Ammon's horn (tissue), 1 donor: ENCODE measurements at regions not wholly inside any gene's neighbourhood (a gene's known extent, or its start where the extent isn't known, plus 50 kb on each side); places are given as distances from the start of the nearest gene placed in this dataset.

Source experiments
- DNase-seq: peaks from one replicate; pipeline ENCODE4 v3.0.0-alpha.2; 2016; ENCODE audit warnings: low spot score

DNA sequence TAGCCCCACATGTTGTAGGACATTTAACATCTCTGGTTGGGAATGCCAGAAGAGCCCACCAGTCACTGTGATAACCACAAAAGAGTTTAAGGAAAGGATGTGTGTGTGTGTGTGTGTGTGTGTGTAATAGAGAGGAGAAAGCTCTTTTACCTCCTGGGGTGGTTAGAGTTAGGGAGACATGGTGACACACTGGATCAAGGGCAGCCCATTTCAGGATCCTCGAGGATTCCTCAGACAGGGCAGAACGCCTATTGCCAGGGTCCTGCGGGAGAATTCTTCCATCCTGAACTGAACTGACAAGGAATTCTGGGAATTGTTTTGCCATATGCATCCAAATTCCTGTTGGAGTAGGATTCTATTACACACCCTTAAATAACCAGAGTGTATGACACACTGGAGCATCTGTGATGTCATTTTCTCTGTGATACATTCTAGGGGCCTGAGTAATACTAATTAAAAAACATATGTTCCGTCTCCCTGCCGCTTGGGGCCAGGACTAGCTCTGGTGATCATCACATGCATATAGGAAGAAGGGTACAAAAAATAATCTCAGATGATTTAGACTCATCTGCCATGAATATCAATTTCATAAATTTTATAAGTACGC is 156.4 kb upstream of the MMADHC start:
- no peak for DNase-seq

DNA sequence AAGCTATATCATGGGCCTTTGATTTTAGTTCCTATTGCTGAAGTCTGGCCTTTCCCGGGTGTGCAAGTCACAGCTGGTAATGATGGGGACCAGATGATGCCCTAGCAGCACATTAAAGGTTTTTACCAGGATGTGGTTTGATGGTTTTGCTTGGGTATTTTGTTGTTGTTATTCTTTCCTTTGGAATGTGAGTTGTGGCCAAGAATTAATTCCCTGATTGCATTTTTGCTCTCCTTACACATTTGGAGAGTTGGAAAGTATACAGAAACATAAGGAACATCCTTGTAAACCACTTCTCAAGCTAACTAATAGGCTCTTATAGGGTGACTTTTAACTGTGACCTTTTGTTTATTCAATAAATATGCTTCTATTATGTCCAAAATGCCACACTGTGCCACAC is 154.1 kb upstream of the MMADHC start:
- DNase-seq, result no peak

DNA sequence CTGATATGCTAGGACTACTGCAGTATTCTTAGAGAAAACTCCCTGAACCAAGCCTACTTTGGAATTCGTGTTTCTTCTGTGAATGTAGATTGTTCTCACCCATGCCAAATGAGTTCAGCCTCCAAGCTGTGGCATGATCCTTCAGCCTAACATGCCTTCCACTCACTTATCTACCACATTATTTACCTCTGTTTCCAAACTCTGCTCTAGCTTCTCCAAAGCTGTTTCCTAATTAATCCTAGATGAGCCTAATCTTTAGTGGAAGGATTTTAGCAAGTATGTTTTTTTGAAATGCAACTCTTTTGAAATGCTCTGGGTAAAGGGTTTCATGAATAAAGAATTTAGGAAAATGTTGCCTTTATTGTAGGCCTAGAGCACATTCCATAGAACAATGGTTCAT is 152.9 kb upstream of the MMADHC start:
- no peak for DNase-seq

DNA sequence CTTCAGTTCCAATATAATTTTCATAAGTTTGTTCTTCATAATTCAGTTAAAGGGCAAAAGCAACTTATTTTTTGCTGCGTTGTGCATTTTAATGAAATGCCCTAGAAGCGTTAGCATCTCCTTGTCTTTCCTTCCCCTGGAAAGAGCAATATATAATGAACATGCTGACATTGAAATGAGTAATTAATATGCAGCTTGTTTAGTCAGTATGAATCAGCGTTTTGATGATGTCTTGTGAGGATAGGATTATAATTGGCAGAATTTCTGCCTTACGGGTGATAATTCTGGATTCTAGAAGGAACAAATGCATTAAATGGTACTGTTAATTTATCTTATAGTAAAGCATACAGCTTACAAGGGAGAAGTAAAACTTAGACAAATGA is 152.3 kb upstream of the MMADHC start:
- DNase-seq, result no peak

DNA sequence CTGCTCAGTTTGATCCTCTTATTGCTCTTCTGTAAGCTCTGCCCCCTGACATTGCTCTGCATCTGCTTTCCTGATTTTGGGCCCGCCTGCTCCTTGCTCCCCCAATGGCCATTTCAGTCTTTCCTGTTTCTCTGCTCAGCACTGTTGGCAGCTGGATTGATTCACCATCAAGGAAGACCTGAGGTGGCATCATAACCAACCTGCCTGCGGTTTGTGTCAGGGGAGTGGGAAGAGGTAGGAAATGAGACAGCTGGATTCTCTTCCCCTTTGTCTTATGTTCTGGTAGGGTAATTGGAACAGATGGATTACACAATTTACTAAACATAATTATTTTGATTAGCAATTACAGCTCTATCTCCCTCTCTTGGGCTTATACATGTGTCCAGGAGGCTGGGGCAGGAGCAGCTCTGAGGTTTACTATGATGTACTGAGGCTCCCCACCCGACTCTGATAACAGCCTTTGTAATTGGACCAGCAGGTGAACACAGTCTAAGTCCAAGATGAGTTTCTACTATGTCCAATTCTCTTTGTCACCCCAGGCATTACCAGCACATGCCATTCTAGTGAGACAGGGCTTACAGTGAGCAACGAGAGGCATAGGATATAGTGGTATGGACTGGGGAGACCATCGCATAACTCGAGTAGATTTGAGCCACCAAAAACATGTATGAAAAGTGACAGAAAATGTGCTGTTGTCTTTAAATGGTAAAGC is 151.8 kb upstream of the MMADHC start:
- DNase-seq, result no peak

DNA sequence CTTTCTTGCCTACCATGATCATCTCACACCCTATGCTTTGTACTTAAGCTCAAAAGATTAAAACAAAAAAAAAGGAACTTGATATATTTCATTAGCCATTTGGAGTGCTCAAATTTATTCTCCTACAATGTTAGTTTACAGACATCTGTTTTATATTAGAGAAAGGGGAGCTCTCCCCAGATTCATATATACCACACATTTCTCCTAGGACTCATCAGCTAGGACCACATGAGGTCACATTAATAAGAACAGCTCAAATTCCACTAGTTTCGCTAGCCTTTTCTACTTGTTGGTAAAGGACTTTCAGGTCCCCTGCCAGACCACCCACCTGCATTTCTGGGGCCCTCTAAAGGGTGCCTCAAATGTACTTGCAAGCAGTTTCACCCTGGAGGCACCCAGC is 151.2 kb upstream of the MMADHC start:
- no peak for DNase-seq

DNA sequence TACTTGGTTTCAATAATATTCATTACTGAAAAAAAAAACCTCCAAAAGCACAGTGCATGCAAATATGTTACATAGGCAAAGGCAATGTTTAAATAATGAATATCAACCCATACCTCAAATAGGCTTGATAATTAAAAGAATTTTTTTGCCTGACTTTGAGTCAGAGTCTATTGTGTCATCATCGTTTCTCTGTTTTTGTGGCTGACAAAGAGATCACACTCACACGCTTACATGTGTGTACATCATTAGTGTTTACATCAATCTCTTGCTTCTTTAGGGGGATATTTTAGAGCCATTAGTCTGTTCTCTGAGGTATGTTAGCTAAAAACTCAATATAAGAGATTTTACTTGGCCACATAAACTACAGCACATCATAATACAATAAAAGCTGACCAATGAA is 150.3 kb upstream of the MMADHC start:
- DNase-seq, result no peak

DNA sequence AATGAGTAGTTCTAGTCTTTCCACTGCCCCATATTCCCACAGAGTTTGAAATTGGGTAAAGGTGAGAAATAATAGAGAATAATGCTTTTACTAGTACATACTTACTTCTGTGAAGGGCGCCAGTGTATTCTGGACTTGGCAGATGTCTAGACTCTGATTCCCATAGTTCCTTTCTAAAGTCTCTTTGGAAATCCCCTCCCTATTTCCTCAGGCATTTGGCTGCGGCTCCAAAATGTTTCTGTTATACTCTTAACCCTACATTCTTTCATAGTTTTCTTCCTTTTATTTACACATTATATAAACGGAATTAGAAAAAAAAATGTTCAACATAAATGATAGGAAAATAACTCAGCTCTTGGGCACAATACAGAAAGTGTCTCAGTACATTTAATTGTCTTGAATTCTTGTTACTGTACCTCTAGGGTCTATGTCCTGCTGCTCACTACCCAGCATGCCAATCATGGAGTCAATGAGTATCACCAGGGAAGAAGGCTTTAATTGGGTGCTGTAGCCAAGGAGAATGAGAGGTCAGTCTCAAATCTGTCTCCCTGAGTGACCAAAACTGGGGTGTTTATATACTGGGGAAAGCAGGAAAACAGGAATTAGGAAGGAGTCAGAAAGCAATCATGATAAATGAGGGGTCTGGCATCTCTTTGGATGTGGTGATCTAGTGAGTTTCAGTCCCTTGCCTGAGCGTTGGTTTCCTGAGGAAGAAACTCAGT is 147.8 kb upstream of the MMADHC start:
- no peak for DNase-seq

DNA sequence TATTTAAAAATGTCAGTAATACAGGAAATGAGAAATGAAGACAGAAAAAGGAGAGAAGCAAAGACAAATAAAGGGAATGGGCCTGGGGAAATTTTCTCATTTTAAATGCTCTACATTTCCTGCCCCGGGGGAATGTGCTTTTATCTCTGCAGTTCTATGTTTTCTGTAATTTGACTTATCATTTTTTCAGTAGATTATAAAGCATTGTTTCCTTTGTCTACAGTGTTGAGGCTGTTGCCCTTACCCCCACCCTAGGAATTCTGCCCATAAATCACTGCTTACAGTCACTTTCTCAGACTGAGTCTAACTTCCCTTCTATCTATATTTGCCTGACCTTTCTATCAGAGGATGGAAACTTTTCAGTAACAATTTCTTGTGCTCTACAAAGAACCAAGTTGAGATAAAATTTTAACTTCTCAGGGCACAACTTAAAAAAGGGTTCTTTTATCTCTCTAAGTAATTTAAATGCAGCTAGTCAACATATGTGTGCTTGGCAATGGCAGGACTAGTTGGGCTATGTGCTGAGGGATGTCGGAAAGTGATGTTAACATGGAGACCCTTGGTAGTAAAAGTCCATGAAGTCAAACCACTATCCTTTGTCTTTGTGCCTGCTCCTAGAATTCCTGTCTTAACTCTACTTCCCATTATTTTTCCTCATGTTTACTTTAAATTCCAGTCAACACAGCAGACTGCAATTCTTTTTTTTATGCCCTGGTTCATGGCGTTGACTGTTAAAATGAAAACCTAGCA is 146.5 kb upstream of the MMADHC start:
- DNase-seq, result no peak

DNA sequence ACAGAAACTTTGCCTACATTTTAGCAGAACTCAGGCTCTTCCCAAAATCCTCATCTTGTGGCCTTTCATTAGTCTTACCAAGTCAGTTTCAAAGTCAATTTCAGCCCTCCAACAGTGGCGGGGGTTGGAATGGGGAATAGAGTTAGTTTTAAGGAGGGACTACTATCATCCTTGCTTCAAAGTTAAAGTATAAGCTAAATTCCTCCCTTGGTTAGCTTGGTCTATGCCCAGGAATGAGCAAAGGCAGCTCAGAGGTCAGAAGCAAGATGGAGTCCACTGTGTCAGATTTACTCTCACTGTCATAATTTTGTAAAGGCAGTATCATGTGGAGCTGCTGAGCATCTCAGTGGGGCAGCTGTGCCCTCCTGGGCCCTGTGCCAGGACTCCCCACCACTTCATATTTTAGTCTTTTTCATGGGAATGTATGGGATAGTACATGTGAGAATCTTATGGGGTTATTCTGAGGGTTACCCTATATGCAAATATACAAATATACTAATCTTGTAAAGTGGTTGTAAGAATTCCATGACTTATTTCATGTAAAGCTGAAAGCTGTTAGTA is 145.2 kb upstream of the MMADHC start:
- no peak for DNase-seq

DNA sequence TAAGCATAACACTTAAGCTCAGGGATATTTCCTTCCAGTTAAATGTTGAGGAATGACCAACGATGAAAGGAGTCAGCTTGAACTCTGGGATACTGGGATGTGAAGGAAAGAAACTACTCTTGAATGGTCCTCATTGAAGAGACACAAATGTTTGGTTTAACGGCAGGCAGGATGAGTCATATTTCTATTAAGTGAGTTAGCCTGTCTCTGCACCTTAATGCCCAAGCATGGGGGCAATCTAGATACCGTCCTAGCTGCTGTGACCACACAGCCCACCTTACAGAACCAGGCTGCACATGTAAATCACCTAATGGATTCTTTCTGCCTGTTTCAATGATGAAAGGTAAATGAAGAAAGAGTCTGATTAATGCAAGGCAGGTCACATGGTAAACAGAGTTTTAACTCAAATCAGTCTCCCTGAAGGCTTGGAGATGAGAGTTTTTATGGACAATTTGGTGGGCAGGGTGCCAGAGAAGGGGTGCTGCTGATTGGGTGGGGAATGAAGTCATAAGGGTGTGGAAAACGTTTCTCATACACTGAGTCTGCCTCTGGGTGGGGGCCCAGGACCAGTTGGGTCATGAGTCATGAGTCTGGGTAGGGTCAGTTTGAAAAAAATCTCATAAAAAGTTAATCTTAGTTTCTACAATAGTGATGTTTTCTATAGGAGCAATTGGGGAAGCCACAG is 144.6 kb upstream of the MMADHC start:
- no peak for DNase-seq

DNA sequence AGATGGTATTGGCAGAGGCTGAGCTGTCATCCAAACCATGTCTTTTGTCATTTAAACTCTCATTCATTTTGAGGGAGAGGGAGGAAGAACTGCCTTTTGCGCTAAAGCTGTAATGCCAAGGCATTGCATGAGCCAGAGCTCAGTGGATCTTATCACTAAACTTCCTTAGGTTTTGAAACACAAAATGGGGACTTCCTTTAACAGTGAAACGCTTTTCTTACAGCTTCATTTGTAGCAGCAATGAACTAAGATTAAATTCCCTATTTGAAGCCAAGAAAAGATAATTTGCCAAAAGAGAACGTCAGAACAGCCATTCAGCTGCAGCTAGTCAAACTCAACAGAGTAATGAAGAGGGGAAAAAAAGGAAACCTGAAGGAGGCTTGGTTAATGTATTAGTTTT is 143.5 kb upstream of the MMADHC start:
- no peak for DNase-seq

DNA sequence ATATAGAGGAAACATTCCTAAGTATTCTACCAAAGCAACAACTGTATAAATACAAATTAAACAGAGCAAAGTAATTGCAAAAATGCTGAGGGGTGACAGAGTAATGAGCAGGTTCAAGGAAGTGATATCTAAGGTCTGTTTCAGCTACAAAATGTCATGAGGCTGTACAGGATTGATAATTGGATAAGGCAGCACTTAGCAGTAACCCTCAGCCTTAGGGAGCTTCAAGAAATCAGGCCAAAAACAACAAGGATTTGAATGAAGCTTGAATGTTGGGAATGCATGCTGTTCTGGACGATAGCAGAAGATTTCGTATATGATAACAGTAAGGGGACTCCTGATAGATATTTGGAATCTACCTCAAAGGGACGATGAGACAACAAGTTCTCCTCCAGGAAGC is 142.0 kb upstream of the MMADHC start:
- no peak for DNase-seq

DNA sequence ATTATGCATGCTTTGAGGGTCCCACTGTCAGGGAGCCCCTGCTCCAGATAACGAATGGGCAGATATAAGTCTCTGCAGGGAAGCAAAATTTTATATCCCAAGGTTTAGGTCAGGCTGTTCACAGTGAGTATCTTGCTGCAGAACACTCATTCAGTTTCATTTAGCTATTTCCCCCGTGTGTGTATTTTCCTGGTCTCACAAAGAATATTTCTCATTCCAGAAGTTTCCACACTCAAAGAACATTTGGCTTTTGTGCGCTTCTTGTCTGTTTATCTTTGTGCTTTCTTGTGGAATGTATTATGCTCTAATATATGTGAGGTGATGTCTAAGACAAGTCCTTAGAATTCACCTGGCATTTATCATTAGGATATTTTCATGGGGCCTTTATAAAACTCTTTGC is 140.4 kb upstream of the MMADHC start:
- no peak for DNase-seq

DNA sequence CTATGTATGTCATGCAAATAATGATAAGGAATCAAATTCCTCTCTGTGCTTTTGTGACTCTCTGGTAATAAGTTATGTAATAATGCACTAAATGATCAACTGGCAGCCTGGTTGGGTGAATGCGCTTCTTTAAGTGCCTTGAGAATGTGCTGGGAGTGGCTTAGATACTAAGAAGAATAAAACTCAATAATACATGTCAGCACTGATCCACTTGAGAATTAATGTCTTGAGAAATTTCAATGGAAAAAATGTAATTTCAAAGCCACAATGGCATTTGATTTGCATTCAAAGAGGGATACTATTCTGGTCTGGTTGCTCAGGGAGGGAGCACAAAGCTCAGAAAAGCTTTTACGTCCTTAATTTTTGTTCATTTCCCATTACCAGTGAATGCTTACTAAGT is 137.7 kb upstream of the MMADHC start:
- DNase-seq, result no peak

DNA sequence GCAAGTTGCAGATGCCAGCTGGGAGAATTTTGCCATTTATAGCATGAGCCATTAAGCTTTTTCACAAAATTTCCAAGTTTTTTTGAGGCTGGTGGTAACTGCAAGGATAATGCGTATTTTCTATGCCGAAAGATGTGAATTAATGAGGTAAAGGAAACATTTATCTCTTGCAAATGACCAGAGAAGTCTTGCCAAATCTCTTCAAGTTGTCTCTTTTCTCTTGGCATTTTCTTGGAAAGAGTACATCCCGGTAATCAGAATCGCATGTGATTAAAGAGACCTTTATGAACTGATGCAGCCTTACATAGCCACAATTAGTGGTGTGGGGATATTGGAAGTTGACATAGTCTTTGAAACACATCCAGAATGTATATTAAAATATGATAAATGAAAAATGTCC is 136.5 kb upstream of the MMADHC start:
- no peak for DNase-seq

DNA sequence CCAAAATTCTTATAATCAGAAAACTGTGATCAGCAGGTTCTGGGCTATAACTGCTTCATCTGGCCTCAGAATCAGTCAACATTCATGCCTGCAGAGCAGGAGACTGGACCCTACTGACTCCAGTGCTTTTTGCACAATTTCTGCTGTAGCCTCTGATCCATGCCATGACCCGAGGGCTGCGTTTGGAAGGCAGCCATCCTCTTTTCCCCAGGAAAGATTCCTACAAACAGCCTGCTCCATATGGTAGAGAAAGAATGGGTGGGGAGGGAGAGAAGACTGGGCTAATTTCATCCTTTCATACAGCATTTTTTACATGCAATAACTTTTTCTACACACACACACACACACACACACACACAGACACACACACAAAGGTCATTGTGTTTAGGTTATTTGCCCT is 133.0 kb upstream of the MMADHC start:
- DNase-seq, result no peak

DNA sequence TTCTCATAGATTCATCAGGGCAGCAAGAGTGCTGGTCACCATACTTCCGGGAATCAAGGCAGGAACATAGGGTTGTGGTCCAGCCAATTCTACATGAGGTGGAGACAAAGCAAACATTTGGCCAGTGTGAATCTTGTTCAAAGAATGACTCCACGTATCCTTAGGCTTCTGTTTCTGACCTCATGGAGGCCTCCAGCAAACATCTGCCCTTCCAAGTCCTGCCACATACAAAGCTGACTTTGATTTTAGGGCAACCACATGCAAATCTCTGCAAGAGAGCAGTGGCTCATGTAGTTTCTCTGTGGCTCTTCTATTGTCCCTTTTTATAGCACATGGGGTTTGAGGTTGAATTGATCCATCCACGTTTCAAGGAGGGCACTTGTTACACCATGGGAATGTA is 132.1 kb upstream of the MMADHC start:
- DNase-seq, result no peak

DNA sequence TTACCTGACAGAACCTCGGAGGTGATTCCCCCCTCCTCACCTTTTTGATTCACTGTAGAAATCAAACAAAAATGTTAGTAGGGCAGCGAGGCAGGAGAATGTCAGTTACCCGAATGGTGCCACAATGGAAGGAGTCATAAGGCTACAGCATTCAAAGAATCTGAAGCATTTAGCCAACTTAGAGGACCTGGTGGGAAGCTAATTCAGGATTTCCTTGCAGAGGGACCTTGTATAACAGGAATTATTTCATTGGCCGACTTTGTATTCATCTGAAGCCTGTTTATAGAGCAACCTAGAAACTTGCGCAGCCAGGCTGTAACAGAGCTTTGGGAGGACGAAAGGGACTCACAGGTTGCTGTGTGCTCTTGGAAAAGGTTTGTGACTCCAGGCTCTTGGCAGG is 129.1 kb upstream of the MMADHC start:
- no peak for DNase-seq

DNA sequence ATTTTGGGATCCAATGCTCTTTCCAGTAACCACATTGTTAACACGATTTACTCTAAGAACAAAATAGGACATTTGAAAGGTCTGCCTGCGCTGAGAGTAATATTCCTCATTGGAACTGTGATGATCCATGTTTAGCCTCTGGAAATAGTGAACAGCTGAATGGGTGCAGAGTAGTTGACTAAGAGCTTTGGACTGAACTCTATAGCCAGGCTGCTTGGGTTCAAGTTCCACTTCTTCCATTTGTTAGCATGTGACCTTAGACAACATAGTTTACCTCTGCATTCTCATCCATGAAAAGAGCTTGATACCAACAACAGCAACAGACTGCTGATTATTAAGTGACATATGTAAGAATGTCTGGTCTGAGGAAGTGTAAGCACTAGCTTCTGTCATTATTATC is 128.3 kb upstream of the MMADHC start:
- no peak for DNase-seq

DNA sequence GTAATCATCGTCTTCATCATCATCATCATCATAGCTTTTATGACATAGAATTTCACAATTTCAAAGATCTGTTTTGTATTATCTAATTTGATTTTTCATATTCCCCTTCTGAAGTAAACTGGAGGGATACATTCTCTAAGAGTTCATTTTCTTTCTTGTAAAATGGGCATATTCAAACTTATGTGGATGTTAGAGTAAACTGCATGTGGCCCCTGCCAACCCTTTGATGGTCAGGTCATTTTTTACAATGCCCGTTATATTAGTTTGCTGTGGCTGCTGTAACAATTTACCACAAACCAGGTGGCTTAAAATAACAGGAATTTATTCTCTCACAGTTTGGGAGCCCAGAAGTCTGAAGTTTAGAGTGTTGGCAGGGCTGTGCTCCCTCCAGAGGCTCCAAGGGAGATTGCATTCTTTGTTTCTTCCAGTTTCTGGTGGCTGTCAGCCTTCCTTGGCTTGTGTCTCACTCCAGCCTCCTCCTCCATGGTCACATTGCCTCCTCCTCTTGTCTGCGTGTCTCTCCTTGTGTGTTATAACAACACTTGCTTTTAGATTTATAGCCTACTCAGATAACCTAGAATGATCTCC is 127.5 kb upstream of the MMADHC start:
- no peak for DNase-seq
